Panc1 (cell line): ENCODE measurements at regions not wholly inside any gene's neighbourhood (a gene's known extent, or its start where the extent isn't known, plus 50 kb on each side); places are given as distances from the start of the nearest gene placed in this dataset.

Experiments used
- ATAC-seq: fragments of 200-7000 bp; cut with Tn5 transposase; 2 replicates; pipeline ENCODE4 v1.9.1; 2020; ENCODE audit warnings: mild to moderate bottlenecking, moderate library complexity
- BruUV-seq: library from RNA; stranded (reverse); fragments of 400-500 nt; replicated peaks from 2 replicates; lab custom pipeline; 2021; lab: Mats Ljungman, UMichigan
- CTCF ChIA-PET: fragments of 300-600 bp; sonication (Branson Sonifier 250); formaldehyde crosslinking; loops from one replicate; lab custom pipeline; 2022; ENCODE audit warnings: antibody characterized with exemption; lab: Charles Lee
- POLR2A ChIA-PET: fragments of 300-600 bp; sonication (Branson Sonifier 250); formaldehyde crosslinking; loops from one replicate; lab custom pipeline; 2022; ENCODE audit warnings: antibody characterized with exemption; lab: Charles Lee
- DNase-seq: peaks from one replicate; pipeline ENCODE4 v3.0.0-alpha.2; 2010; ENCODE audit warnings: low read depth, low spot score
- H3K27ac ChIP-seq: 2 replicates; pipeline ENCODE4 v1.5.1; 2011; ENCODE audit warnings: mild to moderate bottlenecking, low read length, inconsistent platforms
- H3K27me3 ChIP-seq: fragments of 200-500 bp; sonication (Bioruptor generic); 2 replicates; pipeline ENCODE4 v1.6.0; 2014; ENCODE audit warnings: low read length, inconsistent platforms; ENCODE audit not compliant: control insufficient read depth, insufficient read depth
- H3K36me3 ChIP-seq: fragments of 200-500 bp; sonication (Bioruptor generic); 2 replicates; pipeline ENCODE4 v1.5.1; 2014; ENCODE audit warnings: inconsistent platforms, mild to moderate bottlenecking, low read length, moderate library complexity; ENCODE audit not compliant: control insufficient read depth, insufficient read depth
- H3K4me1 ChIP-seq: 2 replicates; pipeline ENCODE4 v1.5.1; 2011; ENCODE audit warnings: inconsistent platforms, mild to moderate bottlenecking, low read length, moderate library complexity; ENCODE audit not compliant: control insufficient read depth, insufficient read depth
- H3K4me3 ChIP-seq, 2 experiments: 2 replicates each; pipeline ENCODE4 v1.5.1; 2011 to 2012; ENCODE audit warnings: low read depth in 2 of 2, low read length in 2 of 2, mild to moderate bottlenecking in 2 of 2, inconsistent platforms in 1 of 2, moderate library complexity in 1 of 2
- H3K9me3 ChIP-seq: fragments of 200-500 bp; sonication (Bioruptor generic); 2 replicates; pipeline ENCODE4 v1.5.1; 2014; ENCODE audit warnings: low read depth, mild to moderate bottlenecking, inconsistent platforms, low read length, moderate library complexity; ENCODE audit not compliant: control insufficient read depth, insufficient read depth
- CTCF ChIP-seq: fragments of 450-650 bp; IDR thresholded peaks from 2 replicates; pipeline ENCODE4 v1.5.1; 2017; ENCODE audit warnings: mild to moderate bottlenecking
- POLR2AphosphoS5 ChIP-seq: IDR thresholded peaks from 2 replicates; pipeline ENCODE4 v1.6.1; 2012; ENCODE audit warnings: mild to moderate bottlenecking, low read depth, low read length, moderate library complexity
- REST ChIP-seq, 2 experiments: IDR thresholded peaks; 2 replicates each; pipeline ENCODE4 v1.6.1; 2011 to 2012; ENCODE audit warnings: low read depth in 2 of 2, control low read depth in 1 of 2, low read length in 1 of 2, mild to moderate bottlenecking in 1 of 2, moderate library complexity in 1 of 2; ENCODE audit not compliant: insufficient read depth in 1 of 2
- SIN3A ChIP-seq: IDR thresholded peaks from 2 replicates; pipeline ENCODE4 v1.6.1; 2012; ENCODE audit warnings: low read depth, mild to moderate bottlenecking, low read length, moderate library complexity, borderline replicate concordance; ENCODE audit not compliant: insufficient read depth
- TCF7L2 ChIP-seq: IDR thresholded peaks from 2 replicates; pipeline ENCODE4 v1.6.1; 2011; ENCODE audit warnings: mild to moderate bottlenecking, low read depth, low read length, inconsistent platforms
- in situ Hi-C: cut with HindIII; loops from 2 replicates; pipeline ENCODE4 v1.10.0; 2016; ENCODE audit warnings: low sequenced_read_pairs, low pct_unique_long_range_greater_than_20kb
- intact Hi-C: fragments of 100-400 bp; cut with micrococcal nuclease; formaldehyde crosslinking; loops from one replicate; pipeline ENCODE4 v1.10.0; 2022; ENCODE audit not compliant: unreplicated experiment

- no peak for TF ChIP-seq CTCF
Observed at GRCh38 chr2:55120634-55121359, 70.5 kb upstream of the RTN4 start (continued).

- in situ Hi-C loops, result no loop called here
- Histone ChIP-seq H3K27me3 (no peaks in the 10 kb centered on the region), H3K4me1 (0 out of 2 replicates have a peak, but pooled peaks cover 4% of the 10 kb centered on the region), H3K27ac (no peak overlapping the region), H3K9me3 (no peaks in the 10 kb centered on the region), H3K36me3 (no peaks in the 10 kb centered on the region), H3K4me3 (no peak overlapping the region)
- ChIA-PET POLR2A (no interaction called here), CTCF (no interaction called here)
- no TSS peak for BruUV-seq
- ATAC-seq, result 0 out of 2 replicates have a peak, but pooled peaks have one; percentile 29
- no peak for TF ChIP-seq REST (IDR thresholded peaks at IDR 0.05; ENCODE audit: insufficient read depth in 1 of 2, low read depth in 2 of 2, low read length in 1 of 2)
- TF ChIP-seq TCF7L2, result no peak
- no peak for TF ChIP-seq SIN3A
- TF ChIP-seq POLR2AphosphoS5, result no peak
- TF ChIP-seq CTCF, result no peak
- intact Hi-C loops, result no loop called here
- DNase-seq, result no peak
Observed at GRCh38 chr2:55119711-55120487, 69.6 kb upstream of the RTN4 start.
